Mucosa of descending colon (tissue), 3 donors: ENCODE measurements at regions not wholly inside any gene's neighbourhood (a gene's known extent, or its start where the extent isn't known, plus 50 kb on each side); places are given as distances from the start of the nearest gene placed in this dataset.

Source experiments
- ATAC-seq: fragments of 200-7000 bp; cut with Tn5 transposase; one replicate; pipeline ENCODE4 v1.9.1; 2020; ENCODE audit warnings: mild to moderate bottlenecking, moderate library complexity
- DNase-seq, 3 donors: peaks; one replicate each; pipeline ENCODE4 v3.0.0-alpha.2; 2020
- H3K36me3 ChIP-seq: fragments of 200-600 bp; one replicate; pipeline ENCODE4 v1.8.0; 2021; ENCODE audit warnings: low read depth, mild to moderate bottlenecking
- H3K4me1 ChIP-seq: fragments of 200-600 bp; one replicate; pipeline ENCODE4 v1.8.0; 2021; ENCODE audit warnings: low read depth, mild to moderate bottlenecking
- H3K4me3 ChIP-seq: fragments of 200-600 bp; one replicate; pipeline ENCODE4 v1.8.0; 2021; ENCODE audit warnings: mild to moderate bottlenecking
- H3K9me3 ChIP-seq: fragments of 200-600 bp; one replicate; pipeline ENCODE4 v1.8.0; 2021; ENCODE audit warnings: mild to moderate bottlenecking
- CTCF ChIP-seq: fragments of 200-600 bp; IDR thresholded peaks from one replicate; pipeline ENCODE4 v1.8.0; 2022; ENCODE audit warnings: antibody characterized with exemption, mild to moderate bottlenecking
- intact Hi-C, 2 donors: fragments of 100-400 bp; cut with DNase I in 1 of 2; cut with micrococcal nuclease in 1 of 2; formaldehyde crosslinking; loops; one replicate each; pipeline versions ENCODE4 v1.11.0 to v1.11.1; 2022; cut with DNase I, micrococcal nuclease
- donor health status: DM: no; HTN: no; CAD: no; lungs with moderate emphysema.
- donor health status: DM: no; HTN: no; CAD: no.
- donor health status: DM: no; HTN: yes; CAD: no.

GRCh38 chr15:61528581-61528910, 299.4 kb upstream of the RORA start:
- no peak for ATAC-seq
- DNase-seq = no peak
- no peak overlapping the region for H3K4me3 ChIP-seq
- intact Hi-C loops = no loop called here
- no peaks in the 10 kb centered on the region for H3K36me3 ChIP-seq
- TF ChIP-seq CTCF = no peak
- no peaks in the 10 kb centered on the region for H3K9me3 ChIP-seq
- H3K4me1 ChIP-seq = no peaks in the 10 kb centered on the region

GRCh38 chr15:61527836-61528580, 298.9 kb upstream of the RORA start:
- no peak for TF ChIP-seq CTCF
- ATAC-seq = no peak

GRCh38 chr15:61524545-61524944, 295.4 kb upstream of the RORA start:
- no peak for TF ChIP-seq CTCF
- no peak for ATAC-seq
- intact Hi-C loops = no loop called here

More at GRCh38 chr15:61527836-61528580, 298.9 kb upstream of the RORA start:
- no peaks in the 10 kb centered on the region for H3K36me3 ChIP-seq
- no peak overlapping the region for H3K4me3 ChIP-seq
- no peak for DNase-seq
- intact Hi-C loops = no loop called here
- H3K9me3 ChIP-seq = no peaks in the 10 kb centered on the region
- no peaks in the 10 kb centered on the region for H3K4me1 ChIP-seq

DNA sequence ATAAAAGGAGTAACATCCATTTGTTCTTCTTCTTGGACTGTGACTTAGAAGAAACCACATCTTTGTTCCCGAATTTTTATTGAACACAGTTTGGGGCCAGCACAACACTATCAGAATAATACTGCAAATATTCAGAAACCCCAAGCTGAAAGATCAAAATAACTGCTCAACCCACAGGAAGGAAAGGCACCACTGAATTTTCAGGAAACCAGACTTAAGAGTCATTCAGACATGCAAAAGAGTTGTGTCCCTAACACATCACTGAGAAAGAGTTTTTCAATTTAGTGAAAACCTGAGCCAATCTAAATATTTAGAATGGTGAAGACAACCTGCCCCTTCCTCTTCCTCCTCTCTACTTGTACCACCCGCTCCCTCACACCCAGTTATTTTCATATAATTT, 295.0 kb upstream of the RORA start:
- ATAC-seq (no peak), DNase-seq (no peak)
- TF ChIP-seq CTCF = no peak
- intact Hi-C loops = no loop called here
- H3K4me1 ChIP-seq = no peaks in the 10 kb centered on the region
- no peaks in the 10 kb centered on the region for H3K36me3 ChIP-seq
- H3K9me3 ChIP-seq = no peaks in the 10 kb centered on the region
- H3K4me3 ChIP-seq = no peak overlapping the region

More at GRCh38 chr15:61524545-61524944, 295.4 kb upstream of the RORA start:
- DNase-seq = no peak
- H3K9me3 ChIP-seq = no peaks in the 10 kb centered on the region
- H3K4me3 ChIP-seq = no peak overlapping the region
- no peaks in the 10 kb centered on the region for H3K4me1 ChIP-seq
- no peaks in the 10 kb centered on the region for H3K36me3 ChIP-seq

GRCh38 chr15:61522411-61522810, 293.3 kb upstream of the RORA start:
- Histone ChIP-seq H3K9me3 (no peaks in the 10 kb centered on the region), H3K4me1 (no peaks in the 10 kb centered on the region), H3K36me3 (no peaks in the 10 kb centered on the region), H3K4me3 (no peak overlapping the region)
- DNase-seq (no peak), ATAC-seq (no peak)
- TF ChIP-seq CTCF = no peak
- intact Hi-C loops = no loop called here

- no peak for TF ChIP-seq CTCF
- Histone ChIP-seq H3K4me1 (no peaks in the 10 kb centered on the region), H3K9me3 (no peaks in the 10 kb centered on the region), H3K4me3 (no peak overlapping the region), H3K36me3 (no peaks in the 10 kb centered on the region)
- ATAC-seq (no peak), DNase-seq (no peak)
- intact Hi-C loops = no loop called here
Measured at GRCh38 chr15:61521953-61522352, 292.9 kb upstream of the RORA start.
